HEK293 (cell line): ENCODE measurements at regions not wholly inside any gene's neighbourhood (a gene's known extent, or its start where the extent isn't known, plus 50 kb on each side); places are given as distances from the start of the nearest gene placed in this dataset.

Experiments used
- CTCF ChIP-seq: fragments of 450-650 bp; formaldehyde crosslinking; IDR thresholded peaks from 2 replicates; pipeline ENCODE4 v1.5.1; 2016; ENCODE audit warnings: missing biosample characterization, missing genetic modification characterization
- KLF16 ChIP-seq: fragments of 450-650 bp; formaldehyde crosslinking; IDR thresholded peaks from 2 replicates; pipeline ENCODE4 v1.5.1; 2017; ENCODE audit warnings: missing biosample characterization, missing genetic modification characterization
- MZF1 ChIP-seq: fragments of 450-650 bp; formaldehyde crosslinking; IDR thresholded peaks from 2 replicates; pipeline ENCODE4 v1.5.1; 2017; ENCODE audit warnings: missing biosample characterization, missing genetic modification characterization, borderline replicate concordance
- PRDM1 ChIP-seq: fragments of 450-650 bp; formaldehyde crosslinking; IDR thresholded peaks from 2 replicates; pipeline ENCODE4; 2016; ENCODE audit warnings: missing biosample characterization, missing genetic modification characterization
- ZNF311 ChIP-seq: fragments of 450-650 bp; formaldehyde crosslinking; IDR thresholded peaks from 2 replicates; pipeline ENCODE4 v1.5.1; 2017; ENCODE audit warnings: missing biosample characterization, missing genetic modification characterization, borderline replicate concordance
- ZNF404 ChIP-seq: fragments of 450-650 bp; formaldehyde crosslinking; IDR thresholded peaks from 2 replicates; pipeline ENCODE4 v1.5.1; 2017; ENCODE audit warnings: missing biosample characterization, missing genetic modification characterization

GRCh38 chr10:105592468-105592867 is 951.4 kb downstream of the SORCS3 start:
- TF ChIP-seq ZNF311 (tag by site-specific recombination) (no peak), CTCF (tag by site-specific recombination) (no peak), KLF16 (tag by site-specific recombination) (no peak), ZNF404 (no peak), PRDM1 (tag by site-specific recombination) (no peak), MZF1 (tag by site-specific recombination) (no peak)
